ENCODE measurements at regions not wholly inside any gene's neighbourhood (a gene's known extent, or its start where the extent isn't known, plus 50 kb on each side); places are given as distances from the start of the nearest gene placed in this dataset.

- TF ChIP-seq, protein P1, sequence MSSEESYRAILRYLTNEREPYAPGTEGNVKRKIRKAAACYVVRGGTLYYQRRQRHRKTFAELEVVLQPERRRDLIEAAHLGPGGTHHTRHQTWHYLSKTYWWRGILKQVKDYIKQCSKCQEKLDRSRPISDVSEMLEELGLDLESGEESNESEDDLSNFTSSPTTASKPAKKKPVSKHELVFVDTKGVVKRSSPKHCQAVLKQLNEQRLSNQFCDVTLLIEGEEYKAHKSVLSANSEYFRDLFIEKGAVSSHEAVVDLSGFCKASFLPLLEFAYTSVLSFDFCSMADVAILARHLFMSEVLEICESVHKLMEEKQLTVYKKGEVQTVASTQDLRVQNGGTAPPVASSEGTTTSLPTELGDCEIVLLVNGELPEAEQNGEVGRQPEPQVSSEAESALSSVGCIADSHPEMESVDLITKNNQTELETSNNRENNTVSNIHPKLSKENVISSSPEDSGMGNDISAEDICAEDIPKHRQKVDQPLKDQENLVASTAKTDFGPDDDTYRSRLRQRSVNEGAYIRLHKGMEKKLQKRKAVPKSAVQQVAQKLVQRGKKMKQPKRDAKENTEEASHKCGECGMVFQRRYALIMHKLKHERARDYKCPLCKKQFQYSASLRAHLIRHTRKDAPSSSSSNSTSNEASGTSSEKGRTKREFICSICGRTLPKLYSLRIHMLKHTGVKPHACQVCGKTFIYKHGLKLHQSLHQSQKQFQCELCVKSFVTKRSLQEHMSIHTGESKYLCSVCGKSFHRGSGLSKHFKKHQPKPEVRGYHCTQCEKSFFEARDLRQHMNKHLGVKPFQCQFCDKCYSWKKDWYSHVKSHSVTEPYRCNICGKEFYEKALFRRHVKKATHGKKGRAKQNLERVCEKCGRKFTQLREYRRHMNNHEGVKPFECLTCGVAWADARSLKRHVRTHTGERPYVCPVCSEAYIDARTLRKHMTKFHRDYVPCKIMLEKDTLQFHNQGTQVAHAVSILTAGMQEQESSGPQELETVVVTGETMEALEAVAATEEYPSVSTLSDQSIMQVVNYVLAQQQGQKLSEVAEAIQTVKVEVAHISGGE (tag by site-specific recombination; conservative IDR thresholded peaks at IDR 0.05; ENCODE audit: low read depth): no peak
- TF ChIP-seq ZNF837 (tag by site-specific recombination; IDR thresholded peaks at IDR 0.05) (no peak), ZNF830 (tag by site-specific recombination; IDR thresholded peaks at IDR 0.05; ENCODE audit: low read depth) (no peak), SALL2 (tag by site-specific recombination; IDR thresholded peaks at IDR 0.05; ENCODE audit: borderline replicate concordance) (no peak), ZNF174 (tag by site-specific recombination; IDR thresholded peaks at IDR 0.05) (no peak), ZNF404 (tag by site-specific recombination; IDR thresholded peaks at IDR 0.05) (no peak), ZNF266 (tag by site-specific recombination; IDR thresholded peaks at IDR 0.05; ENCODE audit: low read depth) (no peak), BCL11B (tag by site-specific recombination; IDR thresholded peaks at IDR 0.05; ENCODE audit: low read depth) (no peak), ATF2 (tag by site-specific recombination; IDR thresholded peaks at IDR 0.05; ENCODE audit: low read depth) (no peak), ZNF239 (tag by site-specific recombination; IDR thresholded peaks at IDR 0.05) (no peak), GLI2 (tag by site-specific recombination; IDR thresholded peaks at IDR 0.05; ENCODE audit: borderline replicate concordance, low read depth) (peak; percentile 24; the same call in 1 of the 2 replicates), ZNF571 (tag by site-specific recombination; IDR thresholded peaks at IDR 0.05) (no peak), ZNF596 (tag by site-specific recombination; IDR thresholded peaks at IDR 0.05) (peak; percentile 45; the same call in 1 of the 2 replicates), ZNF140 (tag by site-specific recombination; IDR thresholded peaks at IDR 0.05) (no peak), ZNF660 (tag by site-specific recombination; IDR thresholded peaks at IDR 0.05) (no peak), ZNF555 (tag by site-specific recombination; conservative IDR thresholded peaks at IDR 0.05) (no peak), SP3 (tag by site-specific recombination; IDR thresholded peaks at IDR 0.05) (no peak), ZBTB8A (tag by site-specific recombination; IDR thresholded peaks at IDR 0.05) (peak; percentile 69), ZNF37A (tag by site-specific recombination; IDR thresholded peaks at IDR 0.05) (no peak), ZFP41 (tag by site-specific recombination; IDR thresholded peaks at IDR 0.05; ENCODE audit: borderline replicate concordance) (no peak), ZNF155 (tag by site-specific recombination; IDR thresholded peaks at IDR 0.05) (no peak), TRIM28 (IDR thresholded peaks at IDR 0.05; ENCODE audit: borderline replicate concordance, low read length) (no peak), ZNF473 (tag by site-specific recombination; IDR thresholded peaks at IDR 0.05) (no peak), ZSCAN16 (tag by site-specific recombination; IDR thresholded peaks at IDR 0.05) (no peak), ZBTB7A (tag by site-specific recombination; IDR thresholded peaks at IDR 0.05; ENCODE audit: low read depth) (no peak), MYNN (tag by site-specific recombination; IDR thresholded peaks at IDR 0.05; ENCODE audit: borderline replicate concordance) (no peak), ZNF311 (tag by site-specific recombination; IDR thresholded peaks at IDR 0.05; ENCODE audit: borderline replicate concordance) (no peak), BCL11A (tag by site-specific recombination; IDR thresholded peaks at IDR 0.05; ENCODE audit: low read depth) (no peak)
- TF ChIP-seq, protein P2, sequence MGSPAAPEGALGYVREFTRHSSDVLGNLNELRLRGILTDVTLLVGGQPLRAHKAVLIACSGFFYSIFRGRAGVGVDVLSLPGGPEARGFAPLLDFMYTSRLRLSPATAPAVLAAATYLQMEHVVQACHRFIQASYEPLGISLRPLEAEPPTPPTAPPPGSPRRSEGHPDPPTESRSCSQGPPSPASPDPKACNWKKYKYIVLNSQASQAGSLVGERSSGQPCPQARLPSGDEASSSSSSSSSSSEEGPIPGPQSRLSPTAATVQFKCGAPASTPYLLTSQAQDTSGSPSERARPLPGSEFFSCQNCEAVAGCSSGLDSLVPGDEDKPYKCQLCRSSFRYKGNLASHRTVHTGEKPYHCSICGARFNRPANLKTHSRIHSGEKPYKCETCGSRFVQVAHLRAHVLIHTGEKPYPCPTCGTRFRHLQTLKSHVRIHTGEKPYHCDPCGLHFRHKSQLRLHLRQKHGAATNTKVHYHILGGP (tag by site-specific recombination; IDR thresholded peaks at IDR 0.05): no peak
- TF ChIP-seq, protein P3, sequence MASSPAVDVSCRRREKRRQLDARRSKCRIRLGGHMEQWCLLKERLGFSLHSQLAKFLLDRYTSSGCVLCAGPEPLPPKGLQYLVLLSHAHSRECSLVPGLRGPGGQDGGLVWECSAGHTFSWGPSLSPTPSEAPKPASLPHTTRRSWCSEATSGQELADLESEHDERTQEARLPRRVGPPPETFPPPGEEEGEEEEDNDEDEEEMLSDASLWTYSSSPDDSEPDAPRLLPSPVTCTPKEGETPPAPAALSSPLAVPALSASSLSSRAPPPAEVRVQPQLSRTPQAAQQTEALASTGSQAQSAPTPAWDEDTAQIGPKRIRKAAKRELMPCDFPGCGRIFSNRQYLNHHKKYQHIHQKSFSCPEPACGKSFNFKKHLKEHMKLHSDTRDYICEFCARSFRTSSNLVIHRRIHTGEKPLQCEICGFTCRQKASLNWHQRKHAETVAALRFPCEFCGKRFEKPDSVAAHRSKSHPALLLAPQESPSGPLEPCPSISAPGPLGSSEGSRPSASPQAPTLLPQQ (tag by site-specific recombination; IDR thresholded peaks at IDR 0.05): no peak
- TF ChIP-seq, protein P4, sequence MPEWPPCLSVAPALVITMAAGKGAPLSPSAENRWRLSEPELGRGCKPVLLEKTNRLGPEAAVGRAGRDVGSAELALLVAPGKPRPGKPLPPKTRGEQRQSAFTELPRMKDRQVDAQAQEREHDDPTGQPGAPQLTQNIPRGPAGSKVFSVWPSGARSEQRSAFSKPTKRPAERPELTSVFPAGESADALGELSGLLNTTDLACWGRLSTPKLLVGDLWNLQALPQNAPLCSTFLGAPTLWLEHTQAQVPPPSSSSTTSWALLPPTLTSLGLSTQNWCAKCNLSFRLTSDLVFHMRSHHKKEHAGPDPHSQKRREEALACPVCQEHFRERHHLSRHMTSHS (tag by site-specific recombination; IDR thresholded peaks at IDR 0.05): no peak
- TF ChIP-seq, protein P5, sequence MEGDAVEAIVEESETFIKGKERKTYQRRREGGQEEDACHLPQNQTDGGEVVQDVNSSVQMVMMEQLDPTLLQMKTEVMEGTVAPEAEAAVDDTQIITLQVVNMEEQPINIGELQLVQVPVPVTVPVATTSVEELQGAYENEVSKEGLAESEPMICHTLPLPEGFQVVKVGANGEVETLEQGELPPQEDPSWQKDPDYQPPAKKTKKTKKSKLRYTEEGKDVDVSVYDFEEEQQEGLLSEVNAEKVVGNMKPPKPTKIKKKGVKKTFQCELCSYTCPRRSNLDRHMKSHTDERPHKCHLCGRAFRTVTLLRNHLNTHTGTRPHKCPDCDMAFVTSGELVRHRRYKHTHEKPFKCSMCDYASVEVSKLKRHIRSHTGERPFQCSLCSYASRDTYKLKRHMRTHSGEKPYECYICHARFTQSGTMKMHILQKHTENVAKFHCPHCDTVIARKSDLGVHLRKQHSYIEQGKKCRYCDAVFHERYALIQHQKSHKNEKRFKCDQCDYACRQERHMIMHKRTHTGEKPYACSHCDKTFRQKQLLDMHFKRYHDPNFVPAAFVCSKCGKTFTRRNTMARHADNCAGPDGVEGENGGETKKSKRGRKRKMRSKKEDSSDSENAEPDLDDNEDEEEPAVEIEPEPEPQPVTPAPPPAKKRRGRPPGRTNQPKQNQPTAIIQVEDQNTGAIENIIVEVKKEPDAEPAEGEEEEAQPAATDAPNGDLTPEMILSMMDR (tag by site-specific recombination; IDR thresholded peaks at IDR 0.05): no peak
Measured at GRCh38 chr3:76724706-76725105, 315.2 kb upstream of the ROBO2 start (continued).
